Memory B cell (primary cell): ENCODE measurements at regions not wholly inside any gene's neighbourhood (a gene's known extent, or its start where the extent isn't known, plus 50 kb on each side); places are given as distances from the start of the nearest gene placed in this dataset.

ENCODE experiments used
- ATAC-seq: fragments of 150-1000 bp; cut with Tn5 transposase; 2 replicates; pipeline ENCODE4 v1.10.0; 2021; ENCODE audit warnings: low read depth, mild to moderate bottlenecking, moderate library complexity
- DNase-seq, 2 donors: peaks; one replicate each; pipeline ENCODE4 v3.0.0; 2022; ENCODE audit warnings: low spot score in 2 of 2
- H3K27ac Mint-ChIP-seq: one replicate; pipeline ENCODE4 v1.8.0; 2022; ENCODE audit warnings: mild to moderate bottlenecking, moderate library complexity, mixed read lengths
- H3K27me3 Mint-ChIP-seq: one replicate; pipeline ENCODE4 v1.8.0; 2022; ENCODE audit warnings: mixed read lengths
- H3K36me3 Mint-ChIP-seq: one replicate; pipeline ENCODE4 v1.8.0; 2022; ENCODE audit warnings: mild to moderate bottlenecking, mixed read lengths
- H3K4me1 Mint-ChIP-seq: one replicate; pipeline ENCODE4 v1.8.0; 2022; ENCODE audit warnings: mixed read lengths
- H3K4me3 Mint-ChIP-seq: one replicate; pipeline ENCODE4 v1.8.0; 2022; ENCODE audit warnings: mild to moderate bottlenecking, moderate library complexity, mixed read lengths
- H3K9me3 Mint-ChIP-seq: one replicate; pipeline ENCODE4 v1.8.0; 2022; ENCODE audit warnings: mixed read lengths

GRCh38 chr5:145180371-145180770 lies 654.8 kb downstream of the PRELID2 start:
- Mint-ChIP-seq H3K27ac (no peak overlapping the region), H3K36me3 (no peaks in the 10 kb centered on the region), H3K9me3 (no peaks in the 10 kb centered on the region), H3K27me3 (no peaks in the 10 kb centered on the region), H3K4me1 (no peaks in the 10 kb centered on the region), H3K4me3 (no peak overlapping the region)
- no peak for DNase-seq
- no peak for ATAC-seq

GRCh38 chr5:145178641-145179523 lies 656.3 kb downstream of the PRELID2 start:
- no peak overlapping the region for H3K27ac Mint-ChIP-seq
- H3K27me3 Mint-ChIP-seq = no peaks in the 10 kb centered on the region
- ATAC-seq (no peak), DNase-seq (no peak)
- no peaks in the 10 kb centered on the region for H3K9me3 Mint-ChIP-seq
- H3K4me1 Mint-ChIP-seq = no peaks in the 10 kb centered on the region
- H3K36me3 Mint-ChIP-seq = no peaks in the 10 kb centered on the region
- H3K4me3 Mint-ChIP-seq = no peak overlapping the region

DNA sequence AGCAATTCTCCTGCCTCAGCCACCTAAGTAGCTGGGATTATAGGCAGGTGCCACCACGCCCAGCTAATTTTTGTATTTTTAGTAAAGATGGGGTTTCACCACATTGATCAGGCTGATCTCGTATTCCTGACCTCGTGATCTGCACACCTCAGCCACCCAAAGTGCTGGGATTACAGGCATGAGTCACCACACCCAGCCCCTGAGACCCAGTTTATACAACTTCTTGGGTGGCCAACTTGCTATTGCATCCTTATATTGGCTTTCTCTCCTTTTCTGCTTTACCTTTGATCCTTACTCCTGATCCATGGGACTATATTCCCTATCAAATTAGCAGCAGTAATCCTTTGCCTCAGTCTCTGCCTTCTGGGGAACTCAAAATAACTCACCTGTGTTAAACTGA lies 659.1 kb downstream of the PRELID2 start:
- Mint-ChIP-seq H3K9me3 (no peaks in the 10 kb centered on the region), H3K4me1 (no peaks in the 10 kb centered on the region), H3K36me3 (no peaks in the 10 kb centered on the region), H3K27ac (no peak overlapping the region), H3K4me3 (no peak overlapping the region), H3K27me3 (no peaks in the 10 kb centered on the region)
- ATAC-seq (no peak), DNase-seq (no peak)

DNA sequence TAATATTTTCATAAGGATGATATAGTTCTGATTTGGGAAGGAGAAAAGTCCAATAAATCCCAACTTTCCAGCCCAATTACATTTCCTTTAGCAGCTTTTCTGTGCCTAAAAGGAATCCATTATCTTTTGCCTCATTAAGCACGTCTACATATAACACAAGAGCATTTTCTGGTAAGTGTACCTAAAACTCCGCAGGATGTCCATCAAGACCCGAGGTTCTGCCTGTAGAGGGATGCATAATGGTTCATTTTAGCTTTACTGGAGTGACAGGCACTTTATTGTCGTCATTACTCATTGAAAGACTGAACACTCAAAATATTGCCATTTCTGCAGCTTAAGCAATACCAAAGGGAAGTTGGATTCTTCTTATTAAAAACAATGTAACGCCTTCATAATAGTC lies 669.0 kb downstream of the PRELID2 start:
- H3K27ac Mint-ChIP-seq = no peak overlapping the region
- DNase-seq (no peak), ATAC-seq (no peak)
- no peaks in the 10 kb centered on the region for H3K4me1 Mint-ChIP-seq
- no peak overlapping the region for H3K4me3 Mint-ChIP-seq
- no peaks in the 10 kb centered on the region for H3K36me3 Mint-ChIP-seq
- H3K27me3 Mint-ChIP-seq = no peaks in the 10 kb centered on the region
- peaks cover 2% of the 10 kb centered on the region for H3K9me3 Mint-ChIP-seq

DNA sequence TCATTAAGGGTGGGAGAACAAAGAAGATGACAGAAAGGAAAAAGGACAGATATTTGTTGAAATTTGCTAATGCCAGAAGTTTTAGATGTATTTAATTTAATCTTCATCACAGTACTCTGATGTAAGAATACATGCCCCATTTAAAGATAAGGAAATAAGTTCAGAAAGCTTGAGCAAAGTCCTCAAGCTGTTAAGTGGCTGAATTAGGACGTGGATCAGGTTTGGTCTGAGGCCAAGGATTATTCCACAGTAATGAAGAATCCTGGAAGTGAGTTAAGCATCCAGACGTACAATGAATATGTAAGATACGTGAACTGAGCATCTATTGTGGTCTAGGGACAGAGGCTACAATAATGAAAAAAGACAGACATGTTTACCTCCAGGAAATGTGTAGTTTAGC lies 671.3 kb downstream of the PRELID2 start:
- H3K27me3 Mint-ChIP-seq = no peaks in the 10 kb centered on the region
- no peak for DNase-seq
- H3K27ac Mint-ChIP-seq = no peak overlapping the region
- H3K4me1 Mint-ChIP-seq = no peaks in the 10 kb centered on the region
- peaks cover 2% of the 10 kb centered on the region for H3K9me3 Mint-ChIP-seq
- H3K36me3 Mint-ChIP-seq = no peaks in the 10 kb centered on the region
- ATAC-seq = no peak
- H3K4me3 Mint-ChIP-seq = no peak overlapping the region

DNA sequence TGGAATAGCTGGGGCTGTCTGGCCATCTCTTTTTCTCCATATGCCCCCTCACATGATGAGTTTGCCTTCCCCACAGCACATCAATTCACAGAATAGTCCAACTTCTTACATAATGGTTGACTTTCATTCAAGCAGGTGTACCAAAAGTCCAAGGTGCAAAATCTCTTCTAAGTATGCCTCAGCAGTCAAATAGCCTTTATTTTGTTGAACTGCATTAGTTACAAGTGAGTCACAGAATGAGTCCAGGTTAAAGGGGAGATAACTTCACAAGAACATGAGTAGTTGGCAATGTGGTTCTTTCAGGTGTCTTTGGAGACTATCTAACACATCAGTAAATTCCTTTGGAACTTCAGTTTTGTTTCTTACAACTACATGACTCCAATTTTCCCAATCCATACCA lies 672.5 kb downstream of the PRELID2 start:
- no peaks in the 10 kb centered on the region for H3K4me1 Mint-ChIP-seq
- ATAC-seq = no peak
- no peaks in the 10 kb centered on the region for H3K36me3 Mint-ChIP-seq
- H3K4me3 Mint-ChIP-seq = no peak overlapping the region
- H3K27ac Mint-ChIP-seq = no peak overlapping the region
- peaks cover 2% of the 10 kb centered on the region for H3K9me3 Mint-ChIP-seq
- no peaks in the 10 kb centered on the region for H3K27me3 Mint-ChIP-seq
- DNase-seq = no peak

DNA sequence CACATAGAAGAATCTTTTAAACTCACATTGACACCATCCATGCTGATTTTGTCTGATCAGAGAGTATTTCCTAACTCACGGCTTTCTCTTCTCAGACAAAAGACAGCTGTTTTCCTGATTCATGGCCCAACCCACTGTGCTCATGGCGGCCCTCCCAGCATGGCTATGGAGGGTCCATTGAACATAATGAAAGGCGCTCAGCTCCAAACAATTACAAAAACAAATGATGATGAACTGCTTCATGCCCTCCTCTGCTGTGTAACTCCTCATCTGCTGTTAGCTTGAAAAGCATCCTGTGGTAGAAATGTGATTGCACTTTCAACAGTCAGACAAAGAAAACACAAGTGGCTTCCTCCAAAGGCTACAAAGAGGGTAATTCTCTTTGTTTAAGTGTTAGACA lies 673.8 kb downstream of the PRELID2 start:
- no peaks in the 10 kb centered on the region for H3K27me3 Mint-ChIP-seq
- peaks cover 2% of the 10 kb centered on the region for H3K9me3 Mint-ChIP-seq
- H3K4me3 Mint-ChIP-seq = no peak overlapping the region
- DNase-seq = no peak
- no peaks in the 10 kb centered on the region for H3K36me3 Mint-ChIP-seq
- no peaks in the 10 kb centered on the region for H3K4me1 Mint-ChIP-seq
- no peak overlapping the region for H3K27ac Mint-ChIP-seq
- ATAC-seq = no peak

- no peak overlapping the region for H3K4me3 Mint-ChIP-seq
- H3K4me1 Mint-ChIP-seq = no peaks in the 10 kb centered on the region
- H3K27ac Mint-ChIP-seq = no peak overlapping the region
- no peaks in the 10 kb centered on the region for H3K36me3 Mint-ChIP-seq
- DNase-seq (no peak), ATAC-seq (no peak)
- H3K9me3 Mint-ChIP-seq = peaks cover 3% of the 10 kb centered on the region
- no peaks in the 10 kb centered on the region for H3K27me3 Mint-ChIP-seq
Observed at GRCh38 chr5:145160679-145161078, 674.5 kb downstream of the PRELID2 start.

- no peak overlapping the region for H3K4me3 Mint-ChIP-seq
Observed at GRCh38 chr5:145158730-145159129, 676.4 kb downstream of the PRELID2 start.

DNA sequence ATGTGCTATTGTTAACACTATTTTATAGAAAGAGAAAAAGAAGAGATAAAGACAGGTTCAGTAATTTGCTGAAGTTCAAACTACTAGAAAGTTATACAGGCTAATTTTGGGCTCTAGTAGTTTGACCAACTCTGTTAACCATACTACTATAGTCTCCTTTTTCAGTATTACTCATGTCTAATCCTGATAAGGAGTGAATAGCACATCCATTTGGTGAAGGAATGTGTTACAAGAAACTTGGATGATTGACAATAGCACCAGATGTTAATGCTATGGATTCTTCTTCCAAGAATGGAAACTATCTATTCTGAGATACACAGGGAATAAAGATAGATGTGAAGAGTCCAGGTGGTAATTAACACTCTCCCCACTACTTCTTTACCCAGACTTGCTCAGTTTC lies 677.3 kb downstream of the PRELID2 start:
- DNase-seq = no peak
- Mint-ChIP-seq H3K27ac (no peak overlapping the region), H3K9me3 (peaks cover 1% of the 10 kb centered on the region), H3K27me3 (no peaks in the 10 kb centered on the region), H3K36me3 (no peaks in the 10 kb centered on the region), H3K4me3 (no peak overlapping the region), H3K4me1 (no peaks in the 10 kb centered on the region)
- ATAC-seq = no peak

More at GRCh38 chr5:145158730-145159129, 676.4 kb downstream of the PRELID2 start:
- no peaks in the 10 kb centered on the region for H3K4me1 Mint-ChIP-seq
- H3K9me3 Mint-ChIP-seq = peaks cover 3% of the 10 kb centered on the region
- no peaks in the 10 kb centered on the region for H3K36me3 Mint-ChIP-seq
- no peaks in the 10 kb centered on the region for H3K27me3 Mint-ChIP-seq
- DNase-seq = no peak
- H3K27ac Mint-ChIP-seq = no peak overlapping the region
- ATAC-seq = no peak

- H3K36me3 Mint-ChIP-seq = no peaks in the 10 kb centered on the region
- ATAC-seq = no peak
- H3K9me3 Mint-ChIP-seq = peaks cover 5% of the 10 kb centered on the region
- no peaks in the 10 kb centered on the region for H3K4me1 Mint-ChIP-seq
- H3K4me3 Mint-ChIP-seq = no peak overlapping the region
- no peaks in the 10 kb centered on the region for H3K27me3 Mint-ChIP-seq
- no peak overlapping the region for H3K27ac Mint-ChIP-seq
- DNase-seq = no peak
Observed at GRCh38 chr5:145141534-145141933, 693.6 kb downstream of the PRELID2 start.

GRCh38 chr5:145130996-145131395 lies 704.1 kb downstream of the PRELID2 start:
- DNase-seq = no peak
- Mint-ChIP-seq H3K4me3 (no peak overlapping the region), H3K27me3 (no peaks in the 10 kb centered on the region), H3K36me3 (no peaks in the 10 kb centered on the region), H3K4me1 (no peaks in the 10 kb centered on the region), H3K27ac (no peak overlapping the region), H3K9me3 (peaks cover under 1% of the 10 kb centered on the region)
- no peak for ATAC-seq

GRCh38 chr5:145129797-145130196 lies 705.3 kb downstream of the PRELID2 start:
- Mint-ChIP-seq H3K36me3 (no peaks in the 10 kb centered on the region), H3K27ac (no peak overlapping the region), H3K4me1 (no peaks in the 10 kb centered on the region), H3K27me3 (no peaks in the 10 kb centered on the region), H3K4me3 (no peak overlapping the region), H3K9me3 (no peaks in the 10 kb centered on the region)
- DNase-seq = no peak
- ATAC-seq = no peak

- Mint-ChIP-seq H3K4me1 (no peaks in the 10 kb centered on the region), H3K9me3 (no peaks in the 10 kb centered on the region), H3K27me3 (no peaks in the 10 kb centered on the region), H3K36me3 (no peaks in the 10 kb centered on the region), H3K4me3 (no peak overlapping the region), H3K27ac (no peak overlapping the region)
- no peak for ATAC-seq
- DNase-seq = no peak
Observed at GRCh38 chr5:145124806-145125205, 710.3 kb downstream of the PRELID2 start.

GRCh38 chr5:145118611-145119010 lies 716.5 kb downstream of the PRELID2 start:
- no peak overlapping the region for H3K27ac Mint-ChIP-seq
- DNase-seq = no peak

More at GRCh38 chr5:145118611-145119010, 716.5 kb downstream of the PRELID2 start:
- no peak overlapping the region for H3K4me3 Mint-ChIP-seq
- H3K36me3 Mint-ChIP-seq = no peaks in the 10 kb centered on the region
- no peaks in the 10 kb centered on the region for H3K4me1 Mint-ChIP-seq
- no peaks in the 10 kb centered on the region for H3K27me3 Mint-ChIP-seq
- H3K9me3 Mint-ChIP-seq = peaks cover 8% of the 10 kb centered on the region
- ATAC-seq = no peak
